ENCODE measurements at regions not wholly inside any gene's neighbourhood (a gene's known extent, or its start where the extent isn't known, plus 50 kb on each side); places are given as distances from the start of the nearest gene placed in this dataset.
A peak's percentile ranks its signal among the peaks of the same experiment; 100 is the strongest.

DNA sequence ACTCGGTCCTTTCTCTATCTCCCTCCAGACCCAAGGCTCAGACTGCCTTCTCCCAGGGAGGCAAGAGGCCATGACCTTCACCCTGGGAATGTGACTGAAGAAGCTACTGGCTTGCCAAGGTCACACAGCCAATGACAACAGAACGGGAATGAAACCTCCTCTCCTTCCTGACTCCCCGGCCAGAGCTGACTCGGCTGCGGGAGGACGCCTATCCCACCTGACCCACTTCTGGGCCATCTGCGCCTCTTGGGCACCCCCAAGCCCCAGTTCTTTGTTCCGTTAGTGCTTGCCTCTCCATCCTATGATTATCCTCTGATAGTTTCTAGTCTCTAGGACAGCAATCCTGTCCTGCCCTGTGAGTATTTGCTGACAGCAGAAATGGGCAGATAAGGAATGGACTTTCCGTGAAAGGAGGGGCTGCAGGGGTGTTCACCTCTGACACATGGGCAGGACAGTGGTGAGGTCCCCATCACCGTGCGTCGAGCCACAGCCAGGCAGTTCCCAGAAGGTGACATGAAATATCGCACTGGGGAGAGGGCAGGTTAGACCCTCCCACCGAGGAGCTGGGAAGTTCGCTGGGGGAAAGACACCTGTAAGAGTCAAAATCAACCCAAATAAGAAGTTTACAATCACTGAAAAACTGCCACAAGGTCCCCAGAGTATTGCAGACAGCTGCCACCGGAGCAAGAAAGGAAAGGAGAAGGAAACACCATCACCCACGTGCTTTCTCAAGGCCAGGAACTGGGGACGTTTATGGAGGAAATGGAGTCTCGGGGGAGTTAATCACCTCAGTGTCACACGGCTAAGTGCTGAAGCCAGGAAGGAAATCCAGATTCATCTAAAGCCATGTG lies 63.0 kb downstream of the INSIG1 start:
- ATAC-seq (no peak), DNase-seq (no peak)
- Mint-ChIP-seq H3K4me1 (ENCODE audit: low read depth) (no peaks in the 10 kb centered on the region), H3K27me3 (ENCODE audit: low read depth) (peaks cover 38% of the 10 kb centered on the region), H3K9me3 (no peaks in the 10 kb centered on the region), H3K4me3 (no peak overlapping the region), H3K36me3 (ENCODE audit: insufficient read depth) (no peaks in the 10 kb centered on the region)

DNA sequence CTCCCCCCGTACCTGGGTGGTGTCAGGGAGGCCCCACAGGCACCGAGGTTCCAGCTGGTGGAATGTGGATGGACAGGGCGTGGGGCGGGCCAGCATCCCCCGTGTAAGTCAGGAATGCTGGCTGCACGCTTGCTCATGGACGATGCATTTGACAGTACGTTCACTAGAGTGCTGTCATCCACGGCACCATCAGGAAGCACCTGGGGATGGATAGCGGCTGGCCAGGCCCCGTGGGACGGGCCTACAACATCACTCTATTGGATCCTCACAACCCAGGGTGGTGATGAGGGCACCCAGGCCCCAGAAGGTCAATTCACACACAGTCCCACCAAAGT lies 63.6 kb downstream of the INSIG1 start:
- Mint-ChIP-seq H3K4me1 (ENCODE audit: low read depth) (no peaks in the 10 kb centered on the region), H3K9me3 (no peaks in the 10 kb centered on the region), H3K27me3 (ENCODE audit: low read depth) (peaks cover 38% of the 10 kb centered on the region), H3K36me3 (ENCODE audit: insufficient read depth) (no peaks in the 10 kb centered on the region), H3K4me3 (no peak overlapping the region)
- no peak for DNase-seq
- no peak for ATAC-seq

DNA sequence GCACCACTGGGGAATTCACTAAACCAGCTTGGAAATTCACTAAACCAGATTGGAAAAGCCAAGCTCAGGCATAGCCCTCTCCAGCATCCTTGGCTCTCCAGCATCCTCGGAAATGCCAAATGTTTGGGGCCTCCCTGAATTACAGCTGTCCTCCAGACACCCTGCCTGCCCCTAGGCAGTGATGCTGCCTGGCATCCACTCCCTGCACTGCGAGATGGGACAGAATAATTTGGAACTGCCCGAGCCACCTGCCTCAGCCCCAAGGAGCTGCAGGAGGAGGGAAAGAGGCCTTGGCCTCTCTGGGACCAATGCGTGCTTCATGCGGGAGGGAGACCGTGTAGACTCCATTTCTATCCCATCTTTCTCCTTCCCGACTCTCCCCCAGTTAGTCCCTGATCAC lies 64.3 kb downstream of the INSIG1 start:
- ATAC-seq, result no peak
- no peak overlapping the region for H3K4me3 Mint-ChIP-seq
- no peaks in the 10 kb centered on the region for H3K9me3 Mint-ChIP-seq
- no peaks in the 10 kb centered on the region for H3K4me1 Mint-ChIP-seq (ENCODE audit: low read depth)
- peaks cover 38% of the 10 kb centered on the region for H3K27me3 Mint-ChIP-seq (ENCODE audit: low read depth)
- no peak for DNase-seq
- no peaks in the 10 kb centered on the region for H3K36me3 Mint-ChIP-seq (ENCODE audit: insufficient read depth)

DNA sequence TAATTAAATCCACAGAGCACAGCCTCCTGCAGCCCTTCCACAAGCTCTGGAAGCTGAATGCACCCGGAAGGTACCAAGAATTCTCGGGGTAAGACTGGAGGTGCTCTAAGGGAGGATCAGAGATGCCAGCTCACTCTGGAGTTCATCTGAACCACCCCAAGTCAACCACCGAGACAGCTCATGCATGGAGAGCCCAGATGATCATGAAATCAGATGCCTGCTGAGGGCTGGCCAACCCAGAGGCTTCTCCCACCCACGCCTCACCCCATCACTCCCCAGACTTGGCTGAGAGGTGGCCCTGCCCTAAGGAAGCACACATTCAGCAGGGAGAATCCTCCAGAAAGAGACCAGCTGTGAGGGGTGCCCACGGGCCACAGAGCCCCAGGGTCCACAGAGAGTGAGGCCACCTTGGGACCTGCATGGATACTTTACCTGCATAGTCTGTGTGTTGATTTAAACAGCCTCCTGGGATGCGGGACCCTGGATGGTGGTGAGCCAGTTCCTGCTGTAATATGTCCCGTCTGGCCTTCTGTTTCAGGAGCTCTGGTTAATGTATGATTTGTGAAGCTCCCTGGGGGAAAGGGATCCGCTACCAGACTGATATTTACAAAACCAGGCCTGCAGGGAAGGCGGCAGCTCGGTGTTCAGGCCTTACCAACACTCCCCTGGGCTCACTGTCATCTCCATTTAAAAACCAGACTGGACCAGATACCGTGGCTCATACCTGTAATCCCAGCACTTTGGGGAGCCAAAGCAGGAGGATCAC lies 64.9 kb downstream of the INSIG1 start:
- no peak for ATAC-seq
- no peaks in the 10 kb centered on the region for H3K4me1 Mint-ChIP-seq (ENCODE audit: low read depth)
- peaks cover 38% of the 10 kb centered on the region for H3K27me3 Mint-ChIP-seq (ENCODE audit: low read depth)

DNA sequence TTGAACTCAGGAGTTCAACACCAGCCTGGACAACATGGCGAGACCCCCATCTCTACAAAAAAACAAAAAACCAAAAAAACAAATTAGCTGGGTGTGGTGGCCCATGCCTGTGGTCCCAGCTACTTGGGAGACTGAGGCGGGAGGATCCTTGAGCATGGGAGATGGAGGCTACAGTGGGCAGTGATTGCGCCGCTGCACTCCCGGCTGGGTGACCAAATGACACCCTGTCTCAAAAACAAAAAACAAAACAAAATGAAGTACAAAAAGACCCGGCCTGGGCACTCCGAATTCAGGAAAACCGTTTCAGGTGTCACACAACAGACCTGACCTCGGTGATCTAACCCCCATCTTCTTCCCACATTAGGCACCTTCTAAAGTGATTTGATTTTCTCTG lies 65.5 kb downstream of the INSIG1 start:
- no peaks in the 10 kb centered on the region for H3K4me1 Mint-ChIP-seq (ENCODE audit: low read depth)
- ATAC-seq (no peak), DNase-seq (no peak)
- H3K4me3 Mint-ChIP-seq, result no peak overlapping the region
- peaks cover 38% of the 10 kb centered on the region for H3K27me3 Mint-ChIP-seq (ENCODE audit: low read depth)
- no peaks in the 10 kb centered on the region for H3K9me3 Mint-ChIP-seq
- no peaks in the 10 kb centered on the region for H3K36me3 Mint-ChIP-seq (ENCODE audit: insufficient read depth)

More for the DNA sequence above, 64.9 kb downstream of the INSIG1 start:
- Mint-ChIP-seq H3K36me3 (ENCODE audit: insufficient read depth) (no peaks in the 10 kb centered on the region), H3K4me3 (no peak overlapping the region), H3K9me3 (no peaks in the 10 kb centered on the region)
- no peak for DNase-seq

DNA sequence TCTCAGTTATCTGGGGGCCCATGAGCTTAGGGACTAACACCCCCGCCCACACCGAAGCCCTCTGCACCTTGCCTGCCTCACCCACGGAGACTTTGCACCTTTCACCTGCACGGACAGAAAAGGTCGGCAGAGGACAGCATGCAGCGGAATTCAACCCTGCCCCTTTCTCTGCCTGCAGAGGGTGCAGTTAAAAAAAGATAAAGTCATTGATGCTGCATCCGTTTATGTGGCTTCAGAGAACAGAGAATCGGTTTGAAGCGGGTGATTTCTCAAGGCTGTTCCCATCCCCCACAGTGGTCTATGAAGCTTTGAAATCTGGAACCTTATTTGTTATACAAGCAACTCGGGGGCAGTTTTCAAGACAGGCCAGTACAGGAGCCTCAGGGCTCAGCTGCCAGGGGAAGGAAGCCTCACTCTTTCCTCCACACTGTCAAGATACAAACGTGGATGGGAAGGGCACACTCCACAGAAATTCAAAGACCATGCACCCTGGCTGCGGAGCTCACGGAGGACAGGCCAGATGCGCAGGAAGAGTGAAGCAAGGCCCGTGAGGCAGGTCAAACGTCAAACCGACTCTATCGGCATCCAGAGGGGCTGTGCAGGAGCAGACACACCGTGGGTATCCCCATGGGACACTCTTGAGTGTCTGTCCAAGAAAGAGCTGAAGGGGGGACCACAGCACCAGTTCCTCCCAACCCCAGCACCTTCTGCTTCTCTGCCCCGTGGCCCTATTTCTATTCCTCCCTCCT lies 66.3 kb downstream of the INSIG1 start:
- Mint-ChIP-seq H3K36me3 (ENCODE audit: insufficient read depth) (no peaks in the 10 kb centered on the region), H3K9me3 (no peaks in the 10 kb centered on the region), H3K4me1 (ENCODE audit: low read depth) (no peaks in the 10 kb centered on the region), H3K27me3 (ENCODE audit: low read depth) (peaks cover 41% of the 10 kb centered on the region), H3K4me3 (no peak overlapping the region)
- no peak for ATAC-seq
- DNase-seq, result no peak

DNA sequence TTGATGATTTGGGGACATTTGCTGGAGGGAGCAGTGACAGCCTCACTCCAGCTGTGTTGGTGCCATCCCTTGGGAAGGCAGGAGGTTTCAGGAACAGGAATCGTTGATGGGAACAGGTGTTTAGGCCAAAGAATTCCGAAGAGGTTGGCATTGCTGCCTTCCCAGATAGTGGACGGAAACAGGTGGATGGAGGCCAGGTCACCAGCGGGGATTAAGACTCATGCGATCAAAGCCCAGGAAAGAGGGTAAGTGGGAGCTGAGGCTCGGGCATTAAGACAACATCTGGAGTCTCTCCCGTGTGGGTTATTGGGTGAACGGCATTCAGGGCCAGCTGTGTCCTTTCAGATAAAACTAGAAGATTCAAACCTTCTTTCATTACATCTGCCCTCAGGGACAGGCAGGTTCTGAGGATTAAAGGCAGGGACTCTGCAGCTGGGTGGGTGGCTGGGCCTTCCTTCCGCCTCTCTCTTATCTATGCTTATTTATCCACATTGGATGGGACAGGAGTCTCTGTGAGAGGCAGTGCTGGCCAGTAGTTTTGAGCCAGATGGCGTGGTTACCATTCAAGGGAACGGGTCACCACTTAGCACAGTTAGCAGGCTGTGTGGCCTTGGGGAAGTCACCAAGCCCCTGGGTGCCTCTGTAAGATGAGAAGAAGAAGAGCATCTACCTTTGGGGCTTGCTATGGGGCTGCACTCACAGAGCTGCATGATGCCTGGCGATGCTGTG lies 67.6 kb downstream of the INSIG1 start:
- Mint-ChIP-seq H3K9me3 (no peaks in the 10 kb centered on the region), H3K36me3 (ENCODE audit: insufficient read depth) (no peaks in the 10 kb centered on the region), H3K27me3 (ENCODE audit: low read depth) (peaks cover 42% of the 10 kb centered on the region), H3K4me1 (ENCODE audit: low read depth) (no peaks in the 10 kb centered on the region), H3K4me3 (no peak overlapping the region)
- no peak for ATAC-seq
- no peak for DNase-seq

DNA sequence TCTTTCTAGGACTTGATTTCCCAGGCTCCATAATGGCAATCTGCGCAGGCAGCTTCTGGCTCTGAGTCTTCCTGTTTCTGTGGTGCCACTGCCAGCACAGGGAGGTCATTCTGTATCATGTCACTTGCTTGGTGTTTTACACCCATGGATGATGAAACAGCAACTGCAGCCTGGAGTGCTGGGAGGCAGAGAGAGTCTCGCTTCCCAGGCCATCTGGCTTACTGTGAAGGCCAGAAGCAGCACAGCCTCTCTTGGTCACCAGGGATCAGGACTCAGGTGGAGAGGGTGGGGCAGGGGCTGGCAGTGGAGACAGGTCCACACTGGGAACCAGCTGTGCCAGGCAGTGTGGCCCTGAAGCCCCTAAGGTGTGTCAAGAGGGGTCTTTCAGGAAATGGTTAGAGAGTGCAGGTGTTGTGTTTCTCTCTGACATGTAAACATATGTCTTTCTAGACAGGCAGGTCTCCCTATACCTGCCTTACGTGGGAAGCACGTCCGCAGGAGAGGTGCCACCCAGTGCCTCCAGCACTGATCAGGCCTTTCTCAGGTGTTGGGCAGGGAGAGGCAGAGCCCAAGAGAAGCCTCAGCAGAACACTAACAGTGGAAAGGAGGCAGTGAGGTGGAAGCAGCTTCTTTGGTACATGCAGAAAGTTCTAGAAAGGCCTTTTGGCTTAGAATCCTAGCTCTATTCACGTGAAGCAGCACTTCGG lies 71.4 kb downstream of the INSIG1 start:
- Mint-ChIP-seq H3K4me1 (ENCODE audit: low read depth) (peaks cover 14% of the 10 kb centered on the region), H3K27me3 (ENCODE audit: low read depth) (peaks cover 49% of the 10 kb centered on the region), H3K9me3 (no peaks in the 10 kb centered on the region), H3K36me3 (ENCODE audit: insufficient read depth) (no peaks in the 10 kb centered on the region), H3K4me3 (no peak overlapping the region)
- DNase-seq, result no peak
- ATAC-seq, result no peak

DNA sequence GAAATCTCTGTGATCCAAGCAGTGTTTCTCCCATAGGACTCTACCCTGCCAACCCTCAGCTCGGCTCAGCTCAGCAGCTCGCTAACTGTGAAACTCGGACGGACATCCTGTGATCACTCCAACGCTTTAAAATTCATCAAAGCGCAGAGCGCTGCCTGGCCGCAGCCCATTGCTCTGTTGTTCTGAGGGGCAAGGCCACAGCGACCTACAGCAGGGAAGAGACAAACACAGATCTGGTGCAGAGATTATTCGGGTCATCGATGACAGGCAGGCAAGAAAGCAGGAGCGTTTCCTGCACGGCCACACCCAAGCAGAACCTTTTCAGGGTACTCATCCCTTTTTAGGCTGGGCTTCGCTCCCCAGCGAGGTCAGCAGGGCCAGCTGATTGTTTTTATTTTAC lies 72.1 kb downstream of the INSIG1 start:
- Mint-ChIP-seq H3K9me3 (no peaks in the 10 kb centered on the region), H3K27me3 (ENCODE audit: low read depth) (peaks cover 51% of the 10 kb centered on the region), H3K36me3 (ENCODE audit: insufficient read depth) (no peaks in the 10 kb centered on the region), H3K4me3 (no peak overlapping the region), H3K4me1 (ENCODE audit: low read depth) (peaks cover 17% of the 10 kb centered on the region)
- ATAC-seq (no peak), DNase-seq (no peak)

DNA sequence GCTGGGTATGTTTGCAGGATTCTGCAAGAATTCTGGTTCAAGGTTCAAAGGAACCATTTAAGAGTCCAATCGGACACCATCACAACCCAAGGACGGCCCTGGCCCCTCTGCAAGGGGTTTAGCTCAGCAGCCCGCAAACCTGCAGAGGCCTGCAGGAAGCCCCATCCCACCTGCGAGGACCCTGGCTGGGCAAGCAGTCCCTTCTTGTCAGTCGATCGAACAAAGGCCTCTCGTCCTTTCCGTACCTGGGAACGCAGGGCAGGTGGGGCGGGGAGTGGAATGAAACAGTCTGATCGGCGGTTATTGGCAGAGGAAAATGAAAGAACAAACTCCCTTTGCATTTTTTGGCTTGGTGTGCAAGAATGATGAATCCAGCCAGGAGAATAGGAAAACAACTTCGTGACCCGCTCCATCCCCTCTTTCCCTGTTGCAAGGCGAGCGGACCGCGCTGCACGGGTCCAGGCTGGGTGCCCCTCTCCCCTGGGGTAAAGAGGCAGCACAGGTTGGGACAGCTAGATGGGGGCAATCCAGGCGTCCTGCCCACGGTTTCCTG lies 73.7 kb downstream of the INSIG1 start:
- ATAC-seq, result no peak
- H3K36me3 Mint-ChIP-seq (ENCODE audit: insufficient read depth), result no peaks in the 10 kb centered on the region
- H3K9me3 Mint-ChIP-seq, result no peaks in the 10 kb centered on the region
- no peak for DNase-seq
- no peak overlapping the region for H3K4me3 Mint-ChIP-seq
- peaks cover 61% of the 10 kb centered on the region for H3K27me3 Mint-ChIP-seq (ENCODE audit: low read depth)
- H3K4me1 Mint-ChIP-seq (ENCODE audit: low read depth), result peaks cover 29% of the 10 kb centered on the region

DNA sequence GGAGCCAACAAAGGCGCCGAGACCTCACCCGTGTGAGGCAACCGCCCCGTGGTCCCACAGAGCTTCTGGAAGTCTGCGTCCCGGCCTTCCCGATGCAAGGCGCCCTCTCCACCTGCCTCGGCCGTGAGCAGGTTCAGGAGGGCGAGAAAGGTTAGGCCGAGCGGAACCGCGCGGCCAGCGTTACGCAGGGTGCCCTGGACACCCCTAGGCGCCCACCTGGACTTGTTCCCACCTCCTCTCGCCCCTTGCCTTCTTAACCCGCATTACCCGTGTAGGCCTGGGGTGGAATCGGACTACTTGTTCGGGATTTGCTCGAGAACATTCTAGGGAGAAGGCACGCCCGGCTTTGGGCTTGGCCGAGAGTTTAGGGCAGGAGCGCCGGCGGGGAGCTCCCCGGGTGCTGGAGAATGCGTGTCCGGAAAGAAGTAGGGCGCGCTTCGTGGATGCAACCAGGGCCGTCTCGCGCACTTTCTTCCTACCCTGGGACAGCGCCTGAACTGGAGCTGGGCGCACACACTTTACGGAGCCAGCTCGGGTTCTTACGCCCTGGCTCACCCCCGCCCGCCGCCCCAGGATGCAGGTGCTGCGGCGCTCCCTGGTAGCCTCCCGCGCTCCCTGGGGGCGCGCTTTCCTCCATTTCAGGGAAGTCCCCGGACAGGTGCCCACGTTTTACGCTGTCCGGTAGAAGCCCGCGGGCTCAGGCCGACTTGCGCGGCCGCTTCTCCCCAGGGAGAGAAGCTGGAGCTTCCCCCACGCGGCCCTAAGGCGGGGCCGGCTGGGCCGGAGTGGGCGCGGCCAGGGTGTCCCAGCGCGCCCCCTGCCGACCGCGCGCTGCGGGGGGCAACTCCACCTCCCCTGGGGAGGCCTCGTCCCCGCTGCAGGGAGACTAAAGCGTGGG lies 74.5 kb downstream of the INSIG1 start:
- Mint-ChIP-seq H3K9me3 (no peaks in the 10 kb centered on the region), H3K27me3 (ENCODE audit: low read depth) (peaks cover 68% of the 10 kb centered on the region), H3K4me3 (no peak overlapping the region), H3K4me1 (ENCODE audit: low read depth) (peaks cover 29% of the 10 kb centered on the region), H3K36me3 (ENCODE audit: insufficient read depth) (no peaks in the 10 kb centered on the region)
- DNase-seq, result no peak
- peak; percentile 48 to 58 for ATAC-seq

DNA sequence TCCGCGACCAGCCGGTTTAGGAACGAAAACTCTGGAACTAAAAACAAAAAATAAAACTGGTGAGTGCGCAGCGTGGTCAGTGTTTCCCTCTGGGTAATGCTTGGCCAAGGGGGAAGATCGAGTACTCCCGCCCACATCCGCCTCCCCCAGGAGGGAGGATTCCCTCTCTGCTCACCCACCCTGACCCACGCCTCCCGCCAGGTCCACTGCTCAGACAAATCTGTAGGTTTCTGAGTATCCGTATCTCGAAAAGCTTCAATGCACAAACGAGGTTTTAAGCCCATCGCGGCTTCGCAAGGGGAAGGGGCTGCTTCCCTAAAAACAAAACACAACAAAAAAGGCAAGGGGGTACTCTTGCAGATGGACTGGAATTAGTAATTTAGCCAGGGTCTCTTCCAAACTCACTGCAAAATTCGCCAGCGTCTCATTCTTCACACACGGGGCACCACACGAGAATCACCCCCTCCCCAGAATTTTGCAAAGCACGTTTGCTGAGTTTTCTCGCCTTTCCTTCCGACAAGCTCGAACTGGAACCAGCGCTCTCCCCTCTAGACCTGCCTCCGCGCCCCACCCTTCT lies 75.2 kb downstream of the INSIG1 start:
- no peak for ATAC-seq
- DNase-seq, result no peak
- Mint-ChIP-seq H3K27me3 (ENCODE audit: low read depth) (peaks cover 74% of the 10 kb centered on the region), H3K4me1 (ENCODE audit: low read depth) (peaks cover 31% of the 10 kb centered on the region), H3K4me3 (peak overlapping the region; percentile 76), H3K36me3 (ENCODE audit: insufficient read depth) (no peaks in the 10 kb centered on the region), H3K9me3 (no peaks in the 10 kb centered on the region)

Measured in activated T-cell treated with anti-CD3 and anti-CD28 coated beads, Interleukin-2, amount 50 U/mL, for 4 hours (primary cell).